ENCODE measurements at regions not wholly inside any gene's neighbourhood (a gene's known extent, or its start where the extent isn't known, plus 50 kb on each side); places are given as distances from the start of the nearest gene placed in this dataset.
"Not testable (repeated sequence)": the region's sequence is repeated elsewhere in the genome, so short reads cannot be mapped to it uniquely, and the experiment has no call there.

DNA sequence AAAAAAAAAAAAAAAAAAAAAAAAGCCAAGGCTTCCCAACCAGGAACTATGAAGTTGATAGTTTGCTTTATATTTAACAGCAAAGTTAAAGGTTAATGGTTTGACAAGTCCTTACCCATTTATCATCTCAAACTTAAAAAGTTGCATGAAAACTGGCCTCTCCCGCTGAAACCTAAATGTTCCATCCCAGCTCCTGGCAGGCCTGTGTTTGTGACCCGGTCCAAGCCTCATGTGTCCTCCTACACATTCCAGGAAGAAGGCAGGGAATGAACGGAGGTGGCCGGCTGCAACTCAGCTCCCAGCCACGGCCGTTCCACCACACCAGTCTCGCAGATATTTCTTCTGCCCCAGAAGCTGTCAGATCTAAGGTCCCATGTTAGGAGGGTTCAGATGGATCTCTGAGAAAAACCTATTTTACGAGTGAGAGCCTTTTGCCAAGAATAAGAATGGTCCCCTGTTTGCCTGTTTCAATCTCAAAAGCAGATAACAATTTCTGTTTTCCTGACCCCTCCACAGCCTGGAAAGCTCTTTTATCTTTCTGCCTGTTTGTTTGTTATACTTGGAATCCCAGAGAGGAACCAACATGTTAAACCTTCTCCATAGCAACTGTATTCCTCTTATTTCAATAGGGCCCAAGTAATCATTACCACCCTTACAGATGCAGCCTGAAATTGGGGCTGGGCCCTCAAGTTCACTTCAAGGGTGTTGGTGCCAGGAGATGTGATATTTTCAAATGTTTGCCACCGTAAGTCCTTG, 56.5 kb downstream of the KCTD12 start:
- DNase-seq (ENCODE audit: low spot score), result no peak

GRCh38 chr13:76828316-76828741, 57.9 kb downstream of the KCTD12 start:
- no peak for DNase-seq (ENCODE audit: low spot score)

DNA sequence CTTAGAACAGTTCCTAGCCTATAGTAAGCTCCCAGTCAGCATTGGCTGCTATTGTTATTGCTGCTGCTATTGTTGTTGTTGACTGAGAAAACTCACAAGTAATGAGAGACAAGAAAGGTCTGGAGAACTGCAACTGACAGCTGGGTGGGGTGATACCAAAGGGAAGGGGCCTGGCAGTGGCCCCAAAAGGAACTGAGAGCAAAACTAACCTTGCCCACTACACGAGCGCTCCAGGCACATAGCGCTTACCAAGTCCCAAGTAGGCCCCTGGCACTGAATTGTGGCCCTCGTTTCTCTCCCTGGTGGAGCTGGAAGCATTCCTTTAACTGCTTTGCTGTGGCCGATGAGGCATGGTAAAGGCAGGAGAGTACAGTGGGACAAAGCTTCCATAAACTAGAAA, 59.7 kb downstream of the KCTD12 start:
- no peak for DNase-seq (ENCODE audit: low spot score)

DNA sequence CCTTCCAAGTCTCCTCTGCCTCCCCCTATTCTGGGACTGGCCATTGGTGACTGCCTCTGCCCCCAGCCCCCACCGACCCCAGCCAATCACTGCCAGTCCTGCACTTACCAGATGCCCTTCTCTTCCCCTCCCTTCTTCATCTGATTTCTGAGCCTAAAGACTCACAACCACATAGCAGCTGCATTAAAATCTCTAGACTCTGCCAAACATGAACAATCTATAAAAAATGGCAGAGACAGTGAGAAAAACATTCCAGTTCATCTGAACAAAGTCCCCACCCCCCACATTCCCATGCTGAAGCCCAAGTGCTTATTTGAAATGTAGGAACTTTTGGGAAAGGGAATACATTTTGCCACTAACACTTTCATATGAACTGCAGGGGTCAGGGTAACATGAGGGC, 60.8 kb downstream of the KCTD12 start:
- no peak for DNase-seq (ENCODE audit: low spot score)

DNA sequence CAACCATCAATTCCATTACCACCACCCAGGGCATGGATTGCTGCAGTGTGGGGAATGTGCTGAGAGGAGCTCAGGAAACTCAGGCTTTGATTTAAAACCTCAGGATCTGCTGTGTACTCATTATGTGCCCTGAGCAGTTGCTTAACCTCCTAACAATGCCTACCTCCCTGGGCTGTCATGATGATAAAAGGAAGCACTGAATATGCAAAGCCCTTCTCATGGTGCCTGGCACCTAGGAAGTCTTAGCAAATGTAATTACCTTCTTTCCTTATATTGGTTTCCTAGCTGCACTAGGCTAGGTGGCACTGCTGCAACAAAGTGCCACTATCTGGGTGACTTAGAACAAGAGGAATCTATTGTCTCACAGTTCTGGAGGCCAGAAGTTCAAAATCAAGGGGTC, 62.2 kb downstream of the KCTD12 start:
- DNase-seq (ENCODE audit: low spot score), result no peak

DNA sequence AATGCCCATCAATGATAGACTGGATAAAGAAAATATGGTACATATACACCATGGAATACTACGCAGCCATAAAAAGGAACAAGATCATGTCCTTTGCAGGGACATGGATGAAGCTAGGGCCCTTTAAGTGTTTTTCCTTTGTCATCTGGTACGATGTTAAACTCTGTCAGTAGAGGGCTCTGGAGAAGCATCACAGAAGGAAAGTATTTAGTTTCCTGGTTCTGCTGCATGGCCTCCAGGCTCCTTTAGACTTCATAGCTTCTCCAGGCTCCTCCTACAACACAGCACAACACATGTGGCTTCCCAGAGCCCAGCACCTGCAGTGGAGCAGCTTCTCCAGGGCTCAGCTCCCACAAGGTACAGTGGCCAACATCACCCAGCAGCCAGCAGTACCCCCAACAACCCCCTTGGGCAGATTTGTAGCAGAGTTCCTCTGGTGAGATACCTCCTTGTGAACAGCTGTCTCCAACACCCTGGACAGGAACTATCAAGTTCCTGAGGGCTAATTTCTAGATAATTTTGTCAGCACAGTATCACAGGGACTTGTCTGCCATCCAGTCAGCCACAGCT, 63.4 kb downstream of the KCTD12 start:
- peak; percentile 23 for DNase-seq (ENCODE audit: low spot score)

DNA sequence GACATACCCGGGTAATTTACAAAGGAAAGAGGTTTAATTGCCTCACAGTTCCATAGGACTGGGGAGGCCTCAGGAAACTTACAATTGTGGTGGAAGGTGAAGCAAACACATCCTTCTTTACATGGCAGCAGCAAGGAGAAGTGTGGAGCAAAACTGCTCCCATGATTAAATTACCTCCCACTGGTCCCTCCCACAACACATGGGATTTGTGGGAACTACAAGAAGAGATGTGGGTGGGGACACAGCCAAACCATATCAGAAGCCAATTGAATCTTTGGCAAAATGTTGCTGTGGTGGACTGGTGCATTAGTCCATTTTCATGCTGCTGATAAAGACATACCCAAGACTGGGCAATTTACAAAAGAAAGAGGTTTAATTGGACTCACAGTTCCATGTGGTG, 65.0 kb downstream of the KCTD12 start:
- DNase-seq (ENCODE audit: low spot score), result not testable (repeated sequence)

- no peak for DNase-seq (ENCODE audit: low spot score)
Observed at GRCh38 chr13:76820759-76821158, 65.4 kb downstream of the KCTD12 start.

DNA sequence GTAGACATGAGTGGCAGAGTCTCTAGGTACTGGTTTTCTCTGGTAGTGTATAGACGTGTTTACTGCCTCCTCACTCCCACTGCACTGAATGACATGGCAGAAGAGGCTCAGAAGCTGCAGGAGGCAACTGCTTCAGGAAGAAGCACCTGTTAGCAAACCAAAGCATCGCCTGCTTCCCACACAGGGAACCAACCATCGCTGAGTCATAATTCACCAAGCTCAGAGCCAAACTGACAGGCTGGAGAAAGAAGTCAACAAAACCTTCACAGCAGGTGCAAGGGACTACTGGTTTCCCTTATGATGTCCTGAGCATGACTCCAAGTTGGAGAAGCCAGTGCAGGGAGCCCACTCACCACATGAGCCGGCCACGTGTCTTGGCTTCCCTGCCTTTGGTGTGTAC, 69.8 kb downstream of the KCTD12 start:
- no peak for DNase-seq (ENCODE audit: low spot score)

- DNase-seq (ENCODE audit: low spot score), result no peak
Observed at GRCh38 chr13:76815344-76815743, 70.9 kb downstream of the KCTD12 start.

DNA sequence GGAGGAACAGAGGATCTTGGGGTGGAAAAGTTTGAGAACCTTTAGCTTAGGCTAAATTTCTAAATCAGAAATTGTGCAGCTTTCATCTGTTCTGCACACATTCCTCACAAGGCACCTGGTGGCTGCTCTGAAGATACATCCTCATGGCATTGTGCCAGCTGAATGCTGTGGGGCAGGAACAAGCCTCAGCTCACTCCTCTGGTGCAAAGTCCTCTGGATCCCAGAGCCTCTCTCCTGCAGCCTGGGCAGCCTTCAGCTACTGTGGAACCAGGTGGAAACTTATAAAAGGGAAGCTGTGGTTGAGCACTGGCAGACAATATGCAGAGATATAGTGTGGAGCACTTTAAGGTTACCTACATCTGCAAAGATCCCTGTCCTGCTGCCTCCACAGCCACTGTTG, 72.3 kb downstream of the KCTD12 start:
- no peak for DNase-seq (ENCODE audit: low spot score)

- DNase-seq (ENCODE audit: low spot score), result no peak
Observed at GRCh38 chr13:76813000-76813691, 73.1 kb downstream of the KCTD12 start.

- no peak for DNase-seq (ENCODE audit: low spot score)
Observed at GRCh38 chr13:76812206-76812897, 73.9 kb downstream of the KCTD12 start.

- no peak for DNase-seq (ENCODE audit: low spot score)
Observed at GRCh38 chr13:76809389-76809788, 76.8 kb downstream of the KCTD12 start.

DNA sequence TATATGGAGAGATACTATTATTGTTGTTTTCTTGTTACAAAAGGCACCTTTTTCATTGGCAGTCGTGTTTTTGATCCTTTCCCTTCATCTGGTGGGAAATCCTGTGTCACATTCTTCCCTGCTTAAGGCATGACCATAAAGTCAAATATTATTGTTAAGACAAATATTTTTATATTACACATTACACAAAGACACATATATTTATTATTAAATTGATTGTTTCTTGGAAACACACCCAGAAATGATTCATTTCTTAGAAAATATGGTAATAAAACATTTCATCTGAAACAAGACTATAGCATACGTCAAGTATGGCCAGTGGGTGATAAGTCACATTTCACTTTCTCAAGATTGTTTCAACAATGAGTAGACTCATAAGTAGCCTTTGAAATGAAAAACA, 77.3 kb downstream of the KCTD12 start:
- DNase-seq (ENCODE audit: low spot score), result no peak

GRCh38 chr13:76804801-76805200, 81.4 kb downstream of the KCTD12 start:
- no peak for DNase-seq (ENCODE audit: low spot score)

- no peak for DNase-seq (ENCODE audit: low spot score)
Observed at GRCh38 chr13:76803831-76804230, 82.4 kb downstream of the KCTD12 start.

DNA sequence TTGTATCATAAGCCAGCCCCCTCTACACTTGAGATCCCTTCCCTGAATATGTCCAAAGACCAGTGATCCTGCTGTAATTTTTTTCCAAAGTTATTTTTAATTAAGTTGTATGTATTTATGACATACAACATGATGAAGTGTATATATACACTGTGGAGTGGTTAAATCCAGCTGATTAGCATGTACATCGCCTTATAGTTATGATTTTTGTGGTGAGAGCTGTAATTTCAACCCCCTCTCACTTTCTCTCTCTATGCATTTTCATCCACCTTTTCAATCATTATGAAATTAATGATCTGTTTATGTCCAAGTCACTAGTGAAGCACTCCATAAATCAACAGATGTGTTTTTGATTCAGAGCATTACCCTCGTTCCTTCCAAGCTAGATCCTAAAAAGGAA, 85.3 kb downstream of the KCTD12 start:
- DNase-seq (ENCODE audit: low spot score), result no peak

DNA sequence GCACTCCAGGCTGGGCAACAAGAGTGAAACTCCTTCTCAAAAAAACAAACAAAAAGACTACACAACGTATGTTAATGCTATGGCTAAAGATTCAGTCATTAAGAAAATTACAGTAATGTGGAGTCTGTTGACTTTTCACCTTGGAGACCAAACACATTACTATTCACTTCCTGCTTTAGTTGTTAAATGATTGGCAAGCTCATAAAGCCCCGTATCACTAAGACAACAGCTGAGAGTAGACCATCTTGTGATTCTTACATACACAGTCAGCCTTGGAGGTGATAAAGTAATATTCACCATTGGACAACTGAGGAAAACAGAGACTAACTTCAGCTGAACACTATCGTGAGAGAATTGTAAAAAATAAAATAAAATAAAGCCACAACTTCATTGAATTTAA, 86.5 kb downstream of the KCTD12 start:
- DNase-seq (ENCODE audit: low spot score), result no peak

DNA sequence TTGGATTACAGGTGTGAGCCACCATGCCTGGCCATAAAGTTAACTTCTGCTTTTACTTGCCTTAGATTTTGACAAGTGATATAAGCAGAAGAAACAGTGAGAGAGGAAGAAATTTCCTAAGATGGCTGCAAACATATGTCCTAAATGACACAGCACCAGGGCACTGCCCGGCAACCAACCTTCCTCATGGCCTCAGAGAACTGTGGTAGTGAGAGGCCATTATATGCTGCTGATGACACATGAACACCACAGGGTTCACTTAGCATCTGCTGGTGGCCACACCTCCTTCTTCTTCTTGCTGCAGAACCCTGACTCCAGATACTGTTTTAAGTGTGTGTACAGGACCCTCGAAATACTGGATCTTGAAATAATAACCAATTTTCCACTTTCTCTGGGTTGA, 88.2 kb downstream of the KCTD12 start:
- DNase-seq (ENCODE audit: low spot score), result no peak

DNA sequence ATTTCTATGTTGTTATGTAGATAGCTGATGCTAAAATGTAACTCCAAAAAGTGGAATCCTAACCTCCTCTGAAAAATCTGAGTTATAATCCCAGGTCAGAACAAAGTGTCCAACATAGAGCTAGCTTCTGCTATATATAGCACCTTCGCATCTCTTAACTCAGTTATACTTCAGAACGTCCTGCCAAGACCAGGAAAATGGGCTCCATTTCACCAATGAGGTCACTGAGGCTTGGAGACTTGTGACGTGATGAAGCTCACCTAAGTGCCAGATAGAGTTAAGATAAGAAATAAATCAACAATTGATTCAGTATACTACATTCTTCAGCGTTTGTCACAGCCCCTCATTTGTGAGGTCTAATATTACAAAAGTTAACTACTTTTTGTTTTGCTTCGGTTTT, 88.8 kb downstream of the KCTD12 start:
- no peak for DNase-seq (ENCODE audit: low spot score)

- DNase-seq (ENCODE audit: low spot score), result no peak
Observed at GRCh38 chr13:76796851-76797250, 89.4 kb downstream of the KCTD12 start.

All from H4 (cell line).